ENCODE measurements at regions not wholly inside any gene's neighbourhood (a gene's known extent, or its start where the extent isn't known, plus 50 kb on each side); places are given as distances from the start of the nearest gene placed in this dataset.

- no peak overlapping the region for H3K27ac ChIP-seq (replicated peaks in 1 of 4)
- intact Hi-C loops (cut with DNase I), result no loop called here
- DNase-seq (ENCODE audit: extremely low spot score), result no peak
- TF ChIP-seq CTCF (IDR thresholded peaks at IDR 0.05), result no peak
- no peak for TF ChIP-seq POLR2A (IDR thresholded peaks at IDR 0.05; ENCODE audit: low read depth)
- no peak for TF ChIP-seq POLR2AphosphoS5 (IDR thresholded peaks at IDR 0.05)
- no peak for TF ChIP-seq EP300 (IDR thresholded peaks at IDR 0.05)
- WGBS, result 89% methylated on average over 3 of the region's 4 CpGs
- H3K36me3 ChIP-seq, result no peaks in the 10 kb centered on the region
- H3K4me3 ChIP-seq, result no peak overlapping the region
- no peaks in the 10 kb centered on the region for H3K27me3 ChIP-seq
- no peaks in the 10 kb centered on the region for H3K9me3 ChIP-seq
- H3K4me1 ChIP-seq, result peaks cover 9 to 20% (median 17%) of the 10 kb centered on the region in 4 donors
These were observed 133.6 kb upstream of the IER5L start for GRCh38 chr9:129311643-129312042.

GRCh38 chr9:129310666-129311350, 132.7 kb upstream of the IER5L start:
- no peak for DNase-seq (ENCODE audit: extremely low spot score)
- H3K4me3 ChIP-seq, result no peak overlapping the region
- H3K4me1 ChIP-seq, result peaks cover under 1 to 11% (median 9%) of the 10 kb centered on the region in 4 donors
- intact Hi-C loops (cut with DNase I), result no loop called here
- H3K9me3 ChIP-seq, result no peaks in the 10 kb centered on the region
- TF ChIP-seq POLR2AphosphoS5 (IDR thresholded peaks at IDR 0.05), result no peak
- TF ChIP-seq POLR2A (IDR thresholded peaks at IDR 0.05; ENCODE audit: low read depth), result no peak
- TF ChIP-seq CTCF (IDR thresholded peaks at IDR 0.05), result no peak
- TF ChIP-seq EP300 (IDR thresholded peaks at IDR 0.05), result no peak
- H3K27ac ChIP-seq (replicated peaks in 1 of 4), result no peak overlapping the region
- no peaks in the 10 kb centered on the region for H3K36me3 ChIP-seq
- WGBS, result 72% methylated on average over 7 of the region's 7 CpGs
- no peaks in the 10 kb centered on the region for H3K27me3 ChIP-seq

GRCh38 chr9:129309906-129310305, 131.8 kb upstream of the IER5L start:
- H3K4me1 ChIP-seq, result peaks cover 0 to 2% (median under 1%) of the 10 kb centered on the region in 4 donors
- H3K9me3 ChIP-seq, result no peaks in the 10 kb centered on the region
- TF ChIP-seq EP300 (IDR thresholded peaks at IDR 0.05) (no peak), POLR2AphosphoS5 (IDR thresholded peaks at IDR 0.05) (no peak), CTCF (IDR thresholded peaks at IDR 0.05) (no peak), POLR2A (IDR thresholded peaks at IDR 0.05; ENCODE audit: low read depth) (no peak)
- H3K4me3 ChIP-seq, result no peak overlapping the region
- no peak for DNase-seq (ENCODE audit: extremely low spot score)
- 97% methylated on average over 5 of the region's 5 CpGs for WGBS
- H3K27me3 ChIP-seq, result no peaks in the 10 kb centered on the region
- H3K36me3 ChIP-seq, result no peaks in the 10 kb centered on the region
- no peak overlapping the region for H3K27ac ChIP-seq (replicated peaks in 1 of 4)
- intact Hi-C loops (cut with DNase I), result no loop called here

GRCh38 chr9:129309041-129309430, 131.0 kb upstream of the IER5L start:
- Histone ChIP-seq H3K27ac (replicated peaks in 1 of 4) (no peak overlapping the region), H3K9me3 (no peaks in the 10 kb centered on the region), H3K27me3 (no peaks in the 10 kb centered on the region), H3K4me1 (no peaks in the 10 kb centered on the region), H3K4me3 (no peak overlapping the region), H3K36me3 (no peaks in the 10 kb centered on the region)
- DNase-seq (ENCODE audit: extremely low spot score), result no peak
- intact Hi-C loops (cut with DNase I), result no loop called here
- TF ChIP-seq EP300 (IDR thresholded peaks at IDR 0.05) (no peak), POLR2A (IDR thresholded peaks at IDR 0.05; ENCODE audit: low read depth) (no peak), CTCF (IDR thresholded peaks at IDR 0.05) (no peak)
- 84% methylated on average over 8 of the region's 8 CpGs for WGBS

Data from esophagus muscularis mucosa (tissue), 4 donors.